ENCODE measurements at regions not wholly inside any gene's neighbourhood (a gene's known extent, or its start where the extent isn't known, plus 50 kb on each side); places are given as distances from the start of the nearest gene placed in this dataset.

DNA sequence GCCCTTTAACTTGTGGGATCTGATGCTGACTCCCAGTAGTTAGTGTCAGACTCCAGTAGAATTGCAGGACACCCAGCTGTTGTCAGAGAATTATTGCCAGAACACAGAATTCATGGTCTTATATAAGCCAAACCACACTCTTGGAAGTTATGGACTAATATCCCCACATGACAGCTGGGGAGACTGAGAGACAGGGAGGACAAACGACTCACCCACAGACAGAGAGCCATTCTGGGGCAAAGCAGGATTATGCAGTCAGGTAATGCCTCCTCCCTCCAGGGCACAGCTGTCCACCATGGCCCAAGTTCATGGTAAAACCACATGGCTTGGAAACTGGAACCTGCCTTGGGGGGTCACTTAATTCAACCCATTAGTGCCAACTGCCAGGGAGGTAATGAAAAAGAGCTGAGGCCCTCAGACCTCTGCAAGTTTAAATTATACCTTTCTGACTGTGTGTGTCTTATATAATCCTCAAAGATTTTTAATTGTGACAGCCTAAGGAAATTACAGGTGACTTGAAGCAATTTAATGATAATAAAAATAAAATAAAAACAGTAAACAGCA, 299.5 kb downstream of the BUD13 start:
- DNase-seq (ENCODE audit: low read depth in 1 of 2, low spot score in 1 of 2): no peak
- no peak for ATAC-seq
- no peak overlapping the region for H3K4me2 ChIP-seq
- no peaks in the 10 kb centered on the region; the same call in 2 of the 3 replicates for H3K9me3 ChIP-seq
- no peak overlapping the region for H3K27ac ChIP-seq
- WGBS (ENCODE audit: missing lambda C conversion rate): no CpG with 5 or more reads among the region's 1 CpG
- no peak for FAIRE-seq
- ChIA-PET POLR2A (no interaction called here), CTCF (interaction anchor here (1.1 to 1.3 kb wide), 2 partner anchors 27 to 168 kb away, joined by 3 read pairs; no protein-coding TSS in a partner anchor)
- no peak overlapping the region for H3K4me3 ChIP-seq
- H3K4me1 ChIP-seq: no peaks in the 10 kb centered on the region
- TF ChIP-seq RCOR1 (IDR thresholded peaks at IDR 0.05; ENCODE audit: low read depth, low read length): no peak
- TF ChIP-seq MAZ (IDR thresholded peaks at IDR 0.05; ENCODE audit: borderline replicate concordance, low read depth, low read length): no peak
- TF ChIP-seq CBX2 (IDR thresholded peaks at IDR 0.05; ENCODE audit: borderline replicate concordance, low read depth): no peak
- no peak for TF ChIP-seq EP300 (IDR thresholded peaks at IDR 0.05)
- TF ChIP-seq NPAS2 (CRISPR knock-in tag; IDR thresholded peaks at IDR 0.05; ENCODE audit: borderline replicate concordance): no peak
- TF ChIP-seq, protein P1, sequence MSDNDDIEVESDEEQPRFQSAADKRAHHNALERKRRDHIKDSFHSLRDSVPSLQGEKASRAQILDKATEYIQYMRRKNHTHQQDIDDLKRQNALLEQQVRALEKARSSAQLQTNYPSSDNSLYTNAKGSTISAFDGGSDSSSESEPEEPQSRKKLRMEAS (IDR thresholded peaks at IDR 0.05): no peak
- TF ChIP-seq KDM5A (IDR thresholded peaks at IDR 0.05): no peak
- no peak for TF ChIP-seq RNF2 (IDR thresholded peaks at IDR 0.05; ENCODE audit: borderline replicate concordance, low read depth)
- no peak for TF ChIP-seq BHLHE40 (IDR thresholded peaks at IDR 0.05; ENCODE audit: low read depth, low read length)
- no peak for TF ChIP-seq TFCP2L1 (CRISPR knock-in tag; IDR thresholded peaks at IDR 0.05)
- TF ChIP-seq CBX8 (IDR thresholded peaks at IDR 0.05): no peak

- H3K4me2 ChIP-seq: no peak overlapping the region
- no peak for ATAC-seq
- no peak overlapping the region for H3K4me3 ChIP-seq
- no peaks in the 10 kb centered on the region; the same call in 2 of the 3 replicates for H3K9me3 ChIP-seq
- no peak for DNase-seq (ENCODE audit: low read depth in 1 of 2, low spot score in 1 of 2)
- ChIA-PET POLR2A (no interaction called here), CTCF (interaction anchor here (1.1 to 1.3 kb wide), 2 partner anchors 27 to 169 kb away, joined by 3 read pairs; no protein-coding TSS in a partner anchor)
- no peak for FAIRE-seq
- WGBS (ENCODE audit: missing lambda C conversion rate): 10% methylated on average over 1 of the region's 1 CpG
- TF ChIP-seq NFE2L2 (conservative IDR thresholded peaks at IDR 0.05; ENCODE audit: low read length): no peak
- no peak for TF ChIP-seq CHD4 (IDR thresholded peaks at IDR 0.05; ENCODE audit: borderline replicate concordance)
- no peak for TF ChIP-seq ZFP36 (IDR thresholded peaks at IDR 0.05; ENCODE audit: borderline replicate concordance, partially characterized antibody)
- TF ChIP-seq CEBPB (IDR thresholded peaks at IDR 0.05): no peak
- no peak for TF ChIP-seq NR3C1 (IDR thresholded peaks at IDR 0.05)
- TF ChIP-seq ZC3H11A (IDR thresholded peaks at IDR 0.05): no peak
- TF ChIP-seq HEYL (CRISPR knock-in tag; IDR thresholded peaks at IDR 0.05): no peak
- TF ChIP-seq HOXA7 (CRISPR knock-in tag; IDR thresholded peaks at IDR 0.05): no peak
- TF ChIP-seq, protein P2, sequence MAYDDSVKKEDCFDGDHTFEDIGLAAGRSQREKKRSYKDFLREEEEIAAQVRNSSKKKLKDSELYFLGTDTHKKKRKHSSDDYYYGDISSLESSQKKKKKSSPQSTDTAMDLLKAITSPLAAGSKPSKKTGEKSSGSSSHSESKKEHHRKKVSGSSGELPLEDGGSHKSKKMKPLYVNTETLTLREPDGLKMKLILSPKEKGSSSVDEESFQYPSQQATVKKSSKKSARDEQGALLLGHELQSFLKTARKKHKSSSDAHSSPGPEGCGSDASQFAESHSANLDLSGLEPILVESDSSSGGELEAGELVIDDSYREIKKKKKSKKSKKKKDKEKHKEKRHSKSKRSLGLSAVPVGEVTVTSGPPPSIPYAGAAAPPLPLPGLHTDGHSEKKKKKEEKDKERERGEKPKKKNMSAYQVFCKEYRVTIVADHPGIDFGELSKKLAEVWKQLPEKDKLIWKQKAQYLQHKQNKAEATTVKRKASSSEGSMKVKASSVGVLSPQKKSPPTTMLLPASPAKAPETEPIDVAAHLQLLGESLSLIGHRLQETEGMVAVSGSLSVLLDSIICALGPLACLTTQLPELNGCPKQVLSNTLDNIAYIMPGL (CRISPR knock-in tag; IDR thresholded peaks at IDR 0.05; ENCODE audit: borderline replicate concordance): no peak
- TF ChIP-seq ZSCAN20 (CRISPR knock-in tag; IDR thresholded peaks at IDR 0.05): no peak
- no peak for TF ChIP-seq RNF2 (IDR thresholded peaks at IDR 0.05; ENCODE audit: borderline replicate concordance, low read depth)
- TF ChIP-seq, protein P3, sequence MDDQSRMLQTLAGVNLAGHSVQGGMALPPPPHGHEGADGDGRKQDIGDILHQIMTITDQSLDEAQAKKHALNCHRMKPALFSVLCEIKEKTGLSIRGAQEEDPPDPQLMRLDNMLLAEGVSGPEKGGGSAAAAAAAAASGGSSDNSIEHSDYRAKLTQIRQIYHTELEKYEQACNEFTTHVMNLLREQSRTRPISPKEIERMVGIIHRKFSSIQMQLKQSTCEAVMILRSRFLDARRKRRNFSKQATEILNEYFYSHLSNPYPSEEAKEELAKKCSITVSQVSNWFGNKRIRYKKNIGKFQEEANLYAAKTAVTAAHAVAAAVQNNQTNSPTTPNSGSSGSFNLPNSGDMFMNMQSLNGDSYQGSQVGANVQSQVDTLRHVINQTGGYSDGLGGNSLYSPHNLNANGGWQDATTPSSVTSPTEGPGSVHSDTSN (IDR thresholded peaks at IDR 0.05): no peak
- TF ChIP-seq, protein P4, sequence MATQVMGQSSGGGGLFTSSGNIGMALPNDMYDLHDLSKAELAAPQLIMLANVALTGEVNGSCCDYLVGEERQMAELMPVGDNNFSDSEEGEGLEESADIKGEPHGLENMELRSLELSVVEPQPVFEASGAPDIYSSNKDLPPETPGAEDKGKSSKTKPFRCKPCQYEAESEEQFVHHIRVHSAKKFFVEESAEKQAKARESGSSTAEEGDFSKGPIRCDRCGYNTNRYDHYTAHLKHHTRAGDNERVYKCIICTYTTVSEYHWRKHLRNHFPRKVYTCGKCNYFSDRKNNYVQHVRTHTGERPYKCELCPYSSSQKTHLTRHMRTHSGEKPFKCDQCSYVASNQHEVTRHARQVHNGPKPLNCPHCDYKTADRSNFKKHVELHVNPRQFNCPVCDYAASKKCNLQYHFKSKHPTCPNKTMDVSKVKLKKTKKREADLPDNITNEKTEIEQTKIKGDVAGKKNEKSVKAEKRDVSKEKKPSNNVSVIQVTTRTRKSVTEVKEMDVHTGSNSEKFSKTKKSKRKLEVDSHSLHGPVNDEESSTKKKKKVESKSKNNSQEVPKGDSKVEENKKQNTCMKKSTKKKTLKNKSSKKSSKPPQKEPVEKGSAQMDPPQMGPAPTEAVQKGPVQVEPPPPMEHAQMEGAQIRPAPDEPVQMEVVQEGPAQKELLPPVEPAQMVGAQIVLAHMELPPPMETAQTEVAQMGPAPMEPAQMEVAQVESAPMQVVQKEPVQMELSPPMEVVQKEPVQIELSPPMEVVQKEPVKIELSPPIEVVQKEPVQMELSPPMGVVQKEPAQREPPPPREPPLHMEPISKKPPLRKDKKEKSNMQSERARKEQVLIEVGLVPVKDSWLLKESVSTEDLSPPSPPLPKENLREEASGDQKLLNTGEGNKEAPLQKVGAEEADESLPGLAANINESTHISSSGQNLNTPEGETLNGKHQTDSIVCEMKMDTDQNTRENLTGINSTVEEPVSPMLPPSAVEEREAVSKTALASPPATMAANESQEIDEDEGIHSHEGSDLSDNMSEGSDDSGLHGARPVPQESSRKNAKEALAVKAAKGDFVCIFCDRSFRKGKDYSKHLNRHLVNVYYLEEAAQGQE (IDR thresholded peaks at IDR 0.05): no peak
- no peak for TF ChIP-seq KDM5A (IDR thresholded peaks at IDR 0.05)
- no peak for TF ChIP-seq HDAC2 (IDR thresholded peaks at IDR 0.05)
- TF ChIP-seq EHMT2 (IDR thresholded peaks at IDR 0.05; ENCODE audit: low read depth): no peak
- TF ChIP-seq FOSL2 (IDR thresholded peaks at IDR 0.05): no peak
- TF ChIP-seq FOSL2 (CRISPR knock-in tag; IDR thresholded peaks at IDR 0.05): no peak
- TF ChIP-seq RCOR1 (IDR thresholded peaks at IDR 0.05; ENCODE audit: low read depth, low read length): no peak
- TF ChIP-seq TP53 (CRISPR knock-in tag; IDR thresholded peaks at IDR 0.05): no peak
- TF ChIP-seq JUNB (IDR thresholded peaks at IDR 0.05): no peak
- no peaks in the 10 kb centered on the region for H3K4me1 ChIP-seq
- H3K27ac ChIP-seq: no peak overlapping the region
These were observed 300.1 kb downstream of the BUD13 start for GRCh38 chr11:116472651-116473050.
